ENCODE measurements at regions not wholly inside any gene's neighbourhood (a gene's known extent, or its start where the extent isn't known, plus 50 kb on each side); places are given as distances from the start of the nearest gene placed in this dataset.

DNA sequence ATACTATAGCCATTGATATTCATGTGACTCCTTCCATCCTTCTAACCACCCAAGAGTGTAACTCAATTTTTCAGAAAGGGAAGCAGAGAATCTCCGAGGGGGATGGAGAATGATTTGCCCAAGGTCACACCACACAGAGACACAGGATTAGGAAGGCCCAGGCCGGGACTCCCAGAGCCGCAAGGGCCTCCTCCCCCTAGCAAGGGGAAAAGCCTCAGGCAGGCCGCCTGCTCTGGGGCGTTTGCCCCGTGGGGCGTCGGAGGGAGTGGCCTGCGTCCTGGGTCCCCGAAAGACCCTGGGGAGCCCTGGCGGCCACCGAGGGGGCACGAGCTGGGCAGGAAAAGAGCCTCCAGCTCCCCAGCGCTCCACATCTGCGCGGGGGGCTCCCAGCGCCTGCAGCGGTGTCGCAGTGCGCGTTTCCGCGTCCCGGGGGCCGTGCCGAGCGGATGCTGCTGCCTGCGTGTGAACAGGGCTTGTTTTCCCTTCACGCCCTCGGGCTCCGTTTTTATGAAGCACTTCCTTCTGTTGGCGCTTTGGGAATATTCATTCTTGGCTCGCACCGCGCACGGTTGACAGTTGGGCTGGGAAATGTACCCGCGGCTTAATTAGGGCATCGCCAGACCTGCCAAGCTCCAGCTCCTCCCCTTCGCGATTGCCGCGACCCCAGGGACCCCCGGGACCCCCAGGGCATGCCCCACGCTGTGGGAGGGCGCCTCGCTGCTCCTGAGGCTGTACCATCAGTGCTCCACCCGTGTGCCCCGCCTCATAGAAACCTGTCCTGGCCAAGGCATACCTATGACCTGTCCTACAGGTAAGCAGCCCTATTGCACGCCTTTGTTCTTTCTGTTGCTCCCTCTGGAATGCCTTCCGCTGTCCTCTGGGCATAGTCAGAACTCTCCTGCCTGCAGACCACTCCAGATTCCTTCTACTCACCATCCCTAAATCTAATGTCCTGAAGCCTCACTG is 158.9 kb upstream of the GLI2 start:
- no peak for DNase-seq

DNA sequence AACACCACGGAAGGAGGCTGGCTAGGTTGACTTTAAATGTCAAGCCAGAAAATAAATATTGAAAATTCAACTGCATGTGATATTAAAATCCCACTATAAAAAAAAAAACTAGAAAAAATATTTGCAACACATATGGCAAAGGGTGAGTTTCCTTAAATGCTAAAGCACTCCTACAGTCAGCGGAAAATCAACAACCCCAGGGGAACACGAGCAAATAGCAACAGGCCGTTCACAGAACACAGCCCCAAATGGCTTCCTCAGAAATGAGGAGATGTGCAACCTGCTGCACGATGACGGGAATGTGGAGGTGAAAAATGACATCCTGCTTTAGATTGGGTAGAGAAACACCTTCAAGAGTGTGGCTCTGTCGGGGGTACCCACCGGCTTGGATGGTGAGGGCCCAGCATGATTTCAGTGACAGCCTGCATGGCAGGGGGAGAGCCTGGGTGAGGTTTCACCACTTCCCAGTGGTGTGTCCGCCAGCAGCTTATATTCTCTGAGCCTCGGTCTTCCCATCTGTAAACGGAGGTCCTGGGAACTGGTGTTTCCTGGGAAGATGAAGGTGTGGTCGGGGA is 157.9 kb upstream of the GLI2 start:
- no peak for DNase-seq

DNA sequence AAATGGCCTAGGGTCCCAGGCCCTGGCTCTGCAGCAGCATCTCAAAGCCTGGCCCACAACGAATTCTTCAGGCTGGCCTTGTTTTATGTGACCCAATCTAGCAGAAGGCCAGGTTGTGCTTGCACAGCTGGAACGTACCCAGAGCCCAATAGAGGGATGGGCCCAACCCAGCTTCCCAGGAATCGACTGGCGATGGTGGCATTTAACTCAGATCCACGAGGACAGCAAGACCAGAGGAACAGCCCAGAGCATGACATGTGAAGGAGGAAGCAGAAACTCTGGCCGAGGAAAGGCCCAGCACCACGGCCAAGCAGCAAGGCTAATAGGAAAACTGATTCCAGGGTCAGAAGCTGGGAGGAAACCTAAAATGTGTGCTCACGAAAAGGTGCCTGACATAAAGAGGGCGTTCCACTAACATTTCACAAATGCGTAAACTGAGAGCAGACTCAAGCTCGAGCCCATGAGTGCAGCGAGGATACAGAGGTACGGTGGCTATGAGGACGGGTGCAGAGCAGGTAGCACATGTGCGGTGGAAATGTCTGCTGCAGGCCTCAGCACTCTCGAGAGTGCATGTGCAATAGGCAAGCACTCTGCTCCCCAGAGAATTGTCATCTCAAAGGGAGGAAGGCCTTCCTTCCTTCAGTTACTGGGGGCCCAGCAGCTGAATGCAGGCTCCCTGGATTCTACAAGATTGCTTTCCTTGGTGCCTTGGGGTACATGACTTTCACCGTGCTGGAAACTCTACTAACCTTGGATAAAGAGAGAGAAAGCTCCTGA is 156.9 kb upstream of the GLI2 start:
- no peak for DNase-seq

DNA sequence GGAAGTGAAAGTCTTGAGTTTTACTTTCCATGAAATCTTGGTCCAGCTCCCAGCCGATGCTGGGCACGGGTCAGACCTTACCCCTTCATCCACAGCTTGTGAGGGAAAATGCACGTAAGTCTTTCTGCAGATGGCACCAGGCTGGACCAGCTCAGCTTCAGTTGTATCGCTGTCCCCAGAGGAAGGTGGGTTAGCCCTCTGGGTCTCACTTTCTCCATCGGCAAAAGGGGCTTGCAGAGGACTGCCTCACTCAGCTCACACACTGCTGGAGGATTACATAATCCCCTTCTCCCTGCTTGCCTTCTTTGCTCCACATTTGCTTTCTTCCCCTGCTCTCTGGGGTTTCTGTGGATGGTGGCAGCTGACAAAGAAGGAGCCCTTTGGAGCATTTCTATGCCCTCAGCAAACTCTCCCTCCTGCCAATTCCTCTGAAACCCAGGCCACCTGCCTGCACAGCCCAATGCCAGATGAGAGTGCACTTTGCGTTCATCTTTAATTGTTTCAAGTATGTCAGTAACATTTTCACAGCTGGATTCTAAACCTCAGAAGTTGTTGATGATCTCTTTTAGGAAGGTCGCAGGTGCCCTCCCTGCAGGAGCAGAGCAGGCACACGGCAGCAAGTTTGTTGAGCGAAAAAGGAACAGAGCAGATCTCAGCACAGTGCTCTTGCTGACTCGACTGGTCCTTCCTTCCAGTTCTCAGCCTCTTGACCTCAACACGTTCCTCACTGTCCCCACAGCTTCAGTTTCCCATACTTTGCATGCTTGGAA is 155.6 kb upstream of the GLI2 start:
- DNase-seq = no peak

DNA sequence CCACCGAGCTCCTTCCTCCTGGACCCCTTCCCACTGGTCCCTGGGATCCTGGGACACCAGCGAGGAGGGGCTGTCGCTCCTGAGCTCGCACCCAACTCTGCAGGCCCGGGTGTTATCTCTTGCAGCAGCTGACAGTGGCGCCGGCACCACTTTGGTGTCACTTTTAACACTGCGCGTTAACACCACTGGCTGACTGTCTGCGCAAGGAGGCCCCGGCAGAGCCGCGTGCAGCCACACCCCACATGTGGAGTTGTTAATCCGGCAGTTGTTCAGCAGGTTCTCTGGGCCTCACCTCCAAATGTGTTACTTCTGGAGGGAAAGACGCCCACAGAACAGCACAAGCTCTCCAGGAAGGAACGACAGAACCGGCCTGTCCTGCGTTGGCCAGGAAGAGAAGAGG is 155.0 kb upstream of the GLI2 start:
- DNase-seq = no peak

DNA sequence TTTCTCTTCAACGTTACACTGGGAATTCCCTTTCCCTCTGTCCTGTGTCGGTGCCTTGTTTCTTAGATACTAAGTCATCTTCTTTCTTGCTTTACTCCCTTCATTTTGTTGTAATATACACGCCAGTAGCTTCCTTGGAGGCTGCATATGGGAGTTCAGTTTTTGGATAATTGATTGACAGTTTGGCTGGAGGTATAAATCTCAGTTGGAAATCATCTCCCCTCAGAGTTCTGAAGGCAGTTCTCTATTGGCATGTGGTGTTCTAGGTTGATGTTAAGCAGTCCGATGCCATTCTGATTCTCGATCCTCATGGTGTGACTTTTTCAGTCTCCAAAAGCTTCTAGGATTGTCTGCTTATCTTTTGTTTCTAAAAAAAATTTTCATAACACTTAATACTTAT is 152.5 kb upstream of the GLI2 start:
- no peak for DNase-seq

DNA sequence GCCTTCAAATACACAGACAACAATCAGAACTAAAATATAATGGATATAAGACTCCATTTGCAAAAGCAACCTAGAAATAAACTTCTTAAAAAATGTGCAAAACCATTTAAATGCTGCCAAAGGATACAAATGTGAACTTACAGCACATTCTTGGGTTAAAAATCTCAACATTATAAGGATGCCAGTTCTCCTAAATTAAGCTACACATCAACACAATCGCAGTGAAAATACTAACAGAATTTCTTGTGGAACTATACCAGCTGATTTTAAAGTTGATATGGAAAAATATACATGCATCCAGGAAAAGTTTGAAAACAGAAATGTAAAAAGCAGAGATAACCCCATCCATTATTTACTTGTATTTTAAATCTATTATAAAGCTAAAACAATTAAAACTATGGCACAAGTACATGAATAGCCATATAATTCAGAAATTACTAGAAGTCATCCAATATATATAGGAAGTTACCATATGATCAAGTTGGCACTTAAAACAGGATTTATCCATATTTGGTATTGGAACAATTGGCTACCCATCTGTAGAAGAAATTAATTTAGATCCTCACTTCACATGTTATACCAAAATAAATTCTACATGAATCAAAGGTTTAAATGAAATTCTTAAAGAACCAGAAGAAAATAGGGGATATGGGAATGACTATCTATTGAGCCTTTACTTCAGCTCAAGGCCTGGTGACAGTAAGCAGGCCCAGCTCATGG is 151.7 kb upstream of the GLI2 start:
- no peak for DNase-seq

DNA sequence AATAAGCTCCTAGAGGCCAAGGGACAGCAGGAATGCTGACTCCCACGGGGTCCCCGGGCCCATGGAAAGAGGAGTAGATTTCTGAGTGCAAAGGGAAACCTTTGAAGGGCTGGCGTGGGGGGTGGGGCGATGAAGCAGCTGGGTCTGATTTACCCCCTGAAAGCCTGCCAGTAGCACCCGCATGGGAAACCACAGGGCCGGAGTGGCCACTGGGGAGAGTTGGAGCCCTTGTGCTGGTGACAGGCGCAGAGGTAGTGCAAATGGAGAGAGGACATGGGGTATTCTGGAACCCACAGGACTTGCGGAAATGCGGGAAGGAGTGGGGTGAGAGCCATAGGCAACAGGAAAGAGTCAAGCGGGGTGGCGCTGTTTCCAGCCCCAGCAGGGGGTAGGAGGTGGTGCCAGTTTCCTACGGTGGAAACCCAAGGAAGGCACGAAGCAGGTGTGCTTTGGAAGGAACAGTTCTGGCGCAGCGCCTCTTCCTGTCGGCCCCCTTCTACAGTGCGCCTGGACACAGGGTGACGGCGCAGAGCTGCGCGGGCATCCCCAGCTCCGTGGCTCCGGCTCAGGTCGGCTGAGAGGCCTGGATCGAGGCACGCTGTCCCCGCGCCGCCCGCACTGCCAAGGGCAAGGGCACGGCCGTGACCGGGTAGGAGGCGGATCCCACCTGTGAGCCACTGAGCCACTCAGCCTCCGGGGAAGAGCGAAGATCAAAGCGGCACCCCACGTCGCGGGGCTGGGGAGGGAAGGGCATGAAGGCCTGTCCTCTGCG is 149.0 kb upstream of the GLI2 start:
- DNase-seq = no peak

DNA sequence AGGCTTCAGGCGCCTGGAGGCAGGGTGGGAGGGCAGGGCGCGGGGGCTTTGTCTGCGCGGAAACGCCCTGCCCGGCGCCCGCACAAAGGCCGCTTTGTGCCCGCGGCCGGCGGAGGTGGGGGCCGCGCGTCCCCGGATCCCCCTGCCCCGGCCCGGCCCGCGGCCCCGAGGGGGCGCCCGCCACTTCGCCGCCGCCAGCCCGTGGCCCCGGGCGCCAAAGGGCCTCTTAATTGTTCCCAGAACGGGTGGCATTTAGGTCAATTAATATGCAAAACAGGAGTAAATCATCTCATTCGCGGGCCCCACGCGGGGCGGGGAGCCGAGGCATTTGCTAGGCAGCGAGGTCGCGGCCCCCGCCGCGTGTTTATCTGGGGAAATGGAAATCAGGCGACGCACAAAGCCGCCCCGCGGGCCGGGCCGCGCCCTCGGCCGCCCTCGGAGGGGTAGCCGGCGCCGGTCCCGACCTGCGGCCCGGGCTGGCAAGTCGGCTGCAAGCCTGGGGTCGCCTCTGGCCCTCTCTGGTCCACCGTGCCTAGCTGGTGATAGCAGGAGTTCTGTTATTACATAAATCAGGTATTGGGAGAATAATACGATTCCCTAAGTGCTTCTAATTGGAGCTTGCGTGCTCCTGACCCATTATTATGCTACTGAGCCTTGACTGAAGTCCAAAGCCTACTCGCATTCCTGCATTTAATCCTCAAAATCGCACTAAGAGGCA is 148.2 kb upstream of the GLI2 start:
- DNase-seq = no peak

DNA sequence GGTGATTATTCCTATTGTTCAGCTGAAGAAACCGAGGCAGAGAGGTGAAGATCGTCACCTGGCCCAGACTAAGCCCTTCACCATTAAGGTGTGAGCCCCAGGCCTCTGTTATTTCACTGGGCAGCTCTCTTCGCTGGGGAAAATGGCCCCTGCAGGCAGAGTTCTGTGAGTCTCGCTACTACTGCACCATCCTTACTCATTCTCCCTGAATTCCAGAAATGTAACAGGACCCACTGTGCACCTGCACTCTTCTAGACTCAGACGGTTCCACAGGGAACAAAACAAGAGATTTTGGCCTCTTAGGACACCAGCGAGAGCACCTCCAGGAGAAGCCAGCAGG is 147.7 kb upstream of the GLI2 start:
- DNase-seq = no peak

DNA sequence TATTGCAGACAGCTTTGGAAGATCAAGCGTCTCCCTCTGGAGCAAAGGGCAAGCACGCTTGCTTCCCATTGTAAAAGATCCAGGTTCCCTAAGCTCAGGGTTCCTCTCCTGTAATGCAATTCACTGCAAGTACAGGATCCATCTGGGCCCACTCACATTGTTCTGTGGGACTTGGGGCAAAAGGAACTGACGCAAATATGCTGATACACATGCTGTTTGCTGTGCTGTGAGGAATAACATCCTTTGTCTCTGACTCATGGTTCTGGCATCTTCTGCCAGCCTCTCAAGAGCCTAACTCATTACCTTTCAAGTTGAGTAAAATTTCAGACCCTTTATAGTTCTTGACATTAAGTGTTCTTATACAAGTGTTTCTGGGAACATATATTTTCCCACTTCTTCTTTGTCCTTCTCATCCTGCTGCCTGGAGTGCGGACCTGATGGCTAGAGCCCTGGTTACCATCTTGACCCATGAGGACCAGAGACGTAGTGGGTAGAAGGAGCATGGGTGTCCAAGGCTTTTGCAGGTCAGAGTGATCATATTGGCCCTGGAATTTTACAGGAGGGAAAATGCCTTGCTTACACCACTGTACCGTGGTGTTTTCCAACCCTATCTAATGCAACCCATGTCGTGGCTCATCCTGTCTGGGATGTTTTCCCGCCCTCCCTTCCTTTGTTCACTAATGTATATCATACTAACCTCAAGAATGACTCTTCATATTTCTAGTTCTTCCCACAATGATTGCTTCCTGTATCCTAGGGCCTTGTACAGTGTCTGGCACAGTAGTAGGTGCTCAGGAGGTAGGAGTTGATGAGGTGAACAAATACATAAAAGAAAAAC is 145.7 kb upstream of the GLI2 start:
- DNase-seq = no peak

DNA sequence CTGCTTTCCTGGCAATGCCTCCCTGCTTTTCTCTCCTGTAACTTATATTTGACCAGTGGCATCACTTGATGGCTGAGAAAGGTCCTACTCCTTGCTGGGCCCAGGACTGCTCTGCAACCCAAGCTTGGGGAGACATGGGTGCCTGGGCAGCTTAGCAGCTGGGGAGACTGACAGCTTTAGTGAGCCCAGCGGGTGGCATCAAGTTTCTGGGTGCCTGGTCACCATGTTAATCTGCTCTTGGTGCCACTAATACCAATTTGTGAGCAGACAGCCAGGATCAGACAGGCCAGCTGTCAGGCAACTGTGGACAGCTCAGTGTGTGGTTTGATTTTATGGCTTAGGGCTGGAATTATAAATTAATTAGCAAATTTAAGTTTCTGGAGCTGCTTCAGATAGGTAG is 144.8 kb upstream of the GLI2 start:
- DNase-seq = no peak

DNA sequence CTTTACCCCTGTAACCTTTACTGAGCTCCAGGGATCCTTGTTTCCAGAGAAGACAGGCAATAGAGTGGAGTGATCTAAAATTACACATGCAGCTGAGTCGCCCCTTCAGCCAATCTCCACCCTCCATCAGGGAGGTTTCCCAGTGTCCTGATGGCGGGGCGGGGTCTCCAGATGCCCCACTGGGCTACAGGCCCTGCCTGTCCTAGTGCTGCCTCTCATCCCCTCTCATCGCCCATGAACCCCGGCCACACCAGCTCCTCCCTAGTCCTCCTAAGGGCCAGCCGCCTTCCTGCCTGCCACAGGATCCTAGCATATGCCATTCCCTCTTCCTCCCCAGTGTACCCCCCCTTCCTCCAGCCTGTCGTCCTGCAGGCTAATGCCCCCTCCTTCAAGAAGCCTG is 144.1 kb upstream of the GLI2 start:
- DNase-seq = no peak

DNA sequence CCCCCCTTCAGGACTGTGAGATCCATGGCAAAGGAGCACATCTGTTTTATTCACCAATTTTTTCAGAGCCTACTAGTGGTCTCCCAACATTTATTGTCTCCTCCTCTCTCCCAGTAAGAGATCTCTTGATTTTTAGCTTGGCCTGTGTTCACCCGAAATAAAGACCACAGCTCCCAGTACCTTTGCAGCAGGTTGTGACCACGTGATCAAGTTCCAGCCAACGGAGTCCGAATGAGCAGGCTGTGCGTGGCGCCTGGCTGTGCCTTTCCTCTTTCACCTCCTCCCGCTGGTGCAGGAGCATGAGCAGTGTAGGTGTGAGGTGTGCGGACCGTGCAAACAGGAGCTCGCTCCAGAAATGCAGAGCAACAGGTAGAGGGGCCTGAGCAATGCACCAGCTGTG is 143.6 kb upstream of the GLI2 start:
- DNase-seq = no peak

DNA sequence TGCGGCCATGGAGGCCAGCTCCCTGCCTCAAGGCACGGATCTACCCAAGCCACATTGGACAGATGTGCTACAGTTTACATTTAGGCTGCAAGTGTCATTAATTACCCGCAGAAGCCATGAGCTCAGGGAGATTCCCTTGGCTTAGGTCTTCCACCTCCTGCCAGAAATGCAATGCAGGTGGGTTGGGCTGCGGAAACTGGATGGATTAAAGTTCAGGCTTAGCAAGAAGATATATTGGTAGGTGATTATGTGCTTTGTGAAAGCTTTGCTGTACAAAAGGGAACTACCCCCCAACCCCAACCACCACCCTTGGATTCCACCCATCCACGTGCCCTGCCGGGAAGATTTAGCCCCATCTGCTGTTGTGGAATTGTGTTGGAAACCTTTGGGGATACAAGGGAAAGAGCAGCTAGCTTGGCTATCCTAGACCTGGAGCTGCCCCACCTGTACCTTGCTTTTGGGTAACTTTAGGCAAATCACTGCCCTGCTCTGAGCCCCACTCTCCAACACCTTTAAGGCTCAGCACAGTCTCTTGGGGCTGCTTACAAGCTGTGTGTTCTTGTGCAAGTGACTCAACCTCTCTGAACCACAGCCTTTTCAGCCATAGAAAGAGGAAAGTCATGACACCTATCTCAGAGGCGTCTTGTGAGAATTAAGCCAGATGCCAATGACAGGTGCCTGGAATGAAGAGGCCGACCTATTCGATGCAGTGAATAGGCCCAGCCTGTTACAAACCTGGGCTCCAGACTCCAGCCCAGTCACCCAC is 141.6 kb upstream of the GLI2 start:
- DNase-seq = no peak

DNA sequence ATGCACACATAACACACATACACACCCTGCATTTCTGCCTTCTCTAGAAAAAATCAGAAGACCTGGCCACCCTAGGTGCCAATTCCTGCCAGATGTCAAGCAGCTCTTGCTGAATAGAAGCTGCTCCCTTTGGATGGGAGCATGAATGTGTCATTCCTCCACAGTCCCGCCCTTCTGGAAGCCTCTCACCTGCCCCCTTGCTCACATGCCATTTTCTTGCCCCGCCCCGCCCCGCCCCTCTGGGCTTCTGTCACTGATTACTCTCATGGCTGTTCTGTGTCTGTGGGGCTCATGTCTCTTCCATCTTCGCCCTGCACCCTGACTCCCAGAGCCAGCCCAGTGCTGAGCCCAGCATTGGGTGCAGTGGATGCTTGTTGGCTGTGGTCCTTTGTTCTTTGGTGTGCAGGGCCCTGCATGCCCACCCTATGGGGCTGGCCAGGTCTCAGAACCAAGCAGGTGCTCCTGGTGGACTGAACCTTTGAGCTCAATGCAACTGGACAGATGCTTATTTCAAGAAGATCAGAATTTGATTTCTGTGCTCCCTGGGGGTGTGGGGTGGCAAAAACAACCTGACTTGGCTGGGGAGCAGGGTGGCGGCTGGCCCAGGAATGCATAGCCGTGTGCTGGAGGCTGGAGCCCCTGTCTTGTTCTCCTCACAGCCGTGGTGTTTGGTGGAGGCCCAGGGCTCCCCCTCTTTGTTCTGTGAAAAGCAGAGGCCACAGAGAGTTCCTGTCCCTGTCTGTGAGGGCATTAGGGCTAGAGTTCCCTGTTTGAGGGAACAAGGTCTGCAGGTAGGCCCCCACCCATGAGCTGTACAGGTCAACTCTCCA is 140.6 kb upstream of the GLI2 start:
- no peak for DNase-seq

DNA sequence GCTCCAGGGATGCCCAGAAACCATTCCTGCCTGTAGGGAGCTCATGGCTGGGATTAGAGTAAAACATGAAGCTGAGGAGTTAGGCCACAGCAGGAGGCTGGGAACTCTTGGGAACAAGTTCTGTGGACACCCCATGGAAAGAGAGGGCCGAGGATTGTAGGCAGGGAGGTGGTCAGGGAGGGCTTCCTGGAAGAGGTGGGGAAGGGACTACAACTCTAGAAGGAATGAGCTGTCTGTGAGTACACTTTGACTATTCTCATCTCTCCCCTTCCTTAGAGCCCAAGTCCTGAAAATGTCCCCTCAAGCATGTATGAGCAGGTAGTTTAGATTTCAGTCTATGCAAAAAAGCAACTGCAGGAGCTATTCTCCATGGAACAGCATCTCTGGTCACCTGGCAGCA is 139.9 kb upstream of the GLI2 start:
- DNase-seq = no peak

DNA sequence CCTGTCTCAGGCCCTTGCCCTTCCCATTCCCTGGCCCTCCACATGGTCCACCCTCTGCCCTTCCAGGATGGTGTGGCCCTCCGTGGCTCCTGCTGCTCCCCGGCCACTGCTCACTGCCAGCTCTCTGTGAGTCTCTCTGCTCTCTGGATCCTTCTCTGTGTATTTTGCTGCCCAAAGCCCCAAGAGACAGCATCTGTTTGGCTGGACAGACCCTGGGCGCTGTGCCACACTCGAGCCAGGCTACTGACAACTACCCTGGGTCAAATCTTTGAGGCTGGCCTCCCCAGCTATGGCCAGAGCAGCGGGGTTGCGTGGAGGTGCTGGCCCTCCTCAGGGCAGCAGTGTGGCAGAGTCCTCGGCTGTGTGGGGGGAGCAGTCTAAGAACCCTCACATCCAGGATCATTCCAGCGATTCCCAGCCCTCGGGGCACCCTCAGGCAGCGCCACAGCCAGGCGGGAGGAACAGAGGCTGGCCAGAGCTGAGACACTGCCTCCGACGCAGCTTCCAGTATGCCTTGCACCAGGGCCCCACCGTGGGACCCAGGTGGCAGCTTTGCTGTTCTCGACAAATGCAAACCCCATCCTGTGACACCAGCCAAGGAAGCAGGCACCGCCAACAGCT is 139.4 kb upstream of the GLI2 start:
- DNase-seq = no peak
